Fibroblast of skin of right quadriceps (primary cell): ENCODE measurements at regions not wholly inside any gene's neighbourhood (a gene's known extent, or its start where the extent isn't known, plus 50 kb on each side); places are given as distances from the start of the nearest gene placed in this dataset.

Experiments
- DNase-seq: peaks from one replicate; pipeline ENCODE4 v3.0.0-alpha.2; 2013

DNA sequence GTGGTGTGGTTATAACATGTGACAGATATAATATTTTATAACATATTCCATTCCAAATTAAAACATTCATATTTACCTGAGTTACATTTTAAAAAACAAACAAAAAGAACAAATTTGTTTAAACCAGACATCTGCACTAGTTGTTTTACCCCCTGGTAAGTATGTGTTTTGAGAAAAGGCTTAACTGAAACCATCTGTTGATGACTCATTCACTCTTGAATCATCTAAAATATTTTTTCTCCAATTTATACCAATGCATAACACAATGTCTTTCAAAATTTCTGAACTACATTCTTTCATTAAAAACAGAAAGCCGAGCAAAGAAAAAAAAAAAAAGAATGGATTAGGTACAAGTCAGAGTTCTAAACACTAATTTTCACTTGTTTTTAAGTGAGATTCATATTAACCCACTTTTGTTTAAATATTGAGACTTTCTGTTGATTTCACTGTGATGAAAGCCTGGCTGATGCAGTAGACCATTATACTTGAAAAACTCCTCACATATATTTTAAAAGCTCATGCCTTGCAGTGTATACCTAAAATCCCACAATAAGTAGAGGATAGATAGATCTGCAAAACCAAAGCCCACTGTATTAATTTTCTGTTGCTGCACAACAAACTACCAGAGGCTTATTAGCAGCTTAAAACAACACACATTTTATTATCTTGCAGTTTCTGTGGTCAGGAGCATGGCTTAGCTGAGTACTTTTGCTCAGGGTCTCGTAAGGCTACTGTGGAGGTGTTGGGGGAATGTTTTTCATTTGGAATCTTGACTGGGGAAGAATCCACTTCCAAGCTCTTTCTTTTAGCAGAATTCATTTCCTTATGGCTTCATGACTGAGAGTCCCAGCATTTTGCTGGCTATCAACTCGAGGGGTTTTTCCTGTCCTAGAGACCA is 221.5 kb downstream of the PCDH18 start:
- peak; percentile 91 for DNase-seq

DNA sequence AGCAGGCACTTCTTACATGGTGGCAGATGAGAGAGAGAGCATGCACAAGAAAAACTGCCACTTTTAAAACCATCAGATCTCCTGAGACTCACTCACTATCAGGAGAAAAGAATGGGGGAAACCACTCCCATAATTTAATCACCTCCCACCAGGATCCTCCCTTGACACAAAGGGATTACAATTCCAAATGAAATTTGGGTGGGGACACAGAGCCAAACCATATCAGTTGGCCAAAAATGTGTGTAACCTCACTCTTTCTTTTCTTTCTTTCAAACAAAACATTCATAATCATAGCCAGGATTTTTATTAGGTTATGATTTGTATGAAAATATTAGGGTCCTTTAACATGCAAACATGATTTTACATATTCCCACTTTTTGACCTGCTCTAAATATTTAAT is 222.1 kb downstream of the PCDH18 start:
- DNase-seq, result peak; percentile 64

DNA sequence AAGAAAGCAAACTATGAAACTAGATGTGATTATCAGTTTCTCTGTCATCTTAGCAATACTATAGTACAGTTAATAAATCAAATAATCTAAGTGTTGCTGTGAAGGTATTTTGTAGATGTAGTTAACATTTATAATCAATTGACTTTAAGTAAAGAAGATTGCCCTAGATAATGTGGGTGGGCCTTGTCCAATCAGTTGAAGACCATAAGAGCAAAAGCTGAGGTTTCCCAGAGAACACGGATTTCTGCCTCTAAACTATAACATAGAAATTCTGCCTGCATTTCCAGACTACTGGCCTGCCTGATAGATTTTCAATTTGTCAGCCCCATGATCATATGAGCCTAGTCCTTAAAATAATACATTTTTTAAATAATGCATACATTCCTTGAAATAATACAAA is 222.9 kb downstream of the PCDH18 start:
- DNase-seq, result no peak

DNA sequence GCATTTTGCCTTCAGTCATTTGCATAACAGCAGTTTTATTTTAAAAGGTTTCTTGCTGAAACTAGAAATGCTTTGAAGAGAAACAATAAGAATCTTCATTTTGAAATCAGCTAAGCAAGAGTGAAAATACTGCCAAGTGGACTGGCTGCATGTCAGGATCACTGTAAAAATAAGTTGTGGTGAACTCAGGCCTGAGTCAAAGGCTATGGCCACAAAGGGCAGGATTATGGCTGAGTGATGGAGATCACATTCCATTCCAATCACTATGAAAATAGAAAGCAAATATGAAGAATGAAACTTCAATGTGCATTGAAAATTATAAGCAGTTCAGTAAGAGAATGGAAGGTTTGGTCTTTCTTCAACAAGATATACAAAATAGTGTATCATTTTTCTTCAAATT is 224.5 kb downstream of the PCDH18 start:
- DNase-seq, result peak; percentile 66

DNA sequence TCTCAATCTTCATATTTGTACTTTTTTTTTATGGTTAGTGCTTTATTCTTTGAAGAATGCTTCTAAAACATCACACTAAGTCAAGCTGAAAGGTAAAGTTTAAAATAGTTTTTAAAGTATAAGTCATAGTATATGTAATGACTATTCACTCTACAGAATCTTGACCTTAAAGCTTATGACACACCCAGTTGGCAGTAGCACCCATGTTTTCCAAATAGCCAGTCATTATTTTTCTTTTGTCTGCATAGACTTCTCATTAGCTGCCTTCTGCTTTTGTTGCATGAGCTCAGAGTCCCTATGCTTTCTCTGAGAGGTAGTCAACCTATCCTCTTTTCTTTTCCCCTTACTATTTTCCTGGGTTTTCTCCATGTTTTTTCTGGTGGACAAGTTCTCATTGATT is 231.5 kb downstream of the PCDH18 start:
- DNase-seq, result peak; percentile 51

DNA sequence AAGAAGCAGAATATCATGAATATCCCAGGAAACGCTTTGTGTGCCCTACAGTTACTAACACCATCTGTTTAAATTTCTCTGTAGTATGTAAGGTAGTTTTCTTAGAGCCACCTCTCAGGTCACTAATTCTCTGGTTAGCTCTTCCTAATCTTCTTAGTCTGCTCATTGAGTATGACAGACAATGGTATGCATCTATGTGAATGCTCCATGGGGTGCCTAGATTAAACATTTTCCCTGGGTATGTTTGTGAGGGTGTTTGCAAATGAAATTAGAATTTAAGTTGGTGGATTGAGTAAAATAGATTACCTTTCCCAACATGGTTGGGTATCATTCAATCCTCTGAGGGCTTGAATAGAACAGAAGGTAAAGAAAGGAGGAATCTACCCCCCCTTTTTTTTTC is 233.0 kb downstream of the PCDH18 start:
- DNase-seq, result no peak

DNA sequence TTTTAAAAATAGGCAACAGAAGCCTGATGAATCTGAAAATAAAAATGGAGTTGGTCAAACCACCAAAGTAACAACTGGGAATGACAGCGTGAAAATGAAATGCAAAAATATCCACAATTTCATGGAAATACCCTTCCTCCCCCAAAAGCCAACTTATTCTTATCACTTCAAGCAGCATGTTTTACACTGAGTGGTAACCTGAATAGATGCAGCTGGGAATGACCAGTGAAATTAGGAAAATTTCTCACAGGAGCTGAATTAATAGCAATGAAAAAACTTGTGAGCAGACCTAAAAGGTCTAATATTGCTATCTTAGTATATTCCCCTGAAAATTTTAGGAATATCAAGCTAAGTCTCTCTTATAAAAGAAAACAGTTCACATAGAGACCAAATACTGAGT is 239.0 kb downstream of the PCDH18 start:
- DNase-seq, result no peak

DNA sequence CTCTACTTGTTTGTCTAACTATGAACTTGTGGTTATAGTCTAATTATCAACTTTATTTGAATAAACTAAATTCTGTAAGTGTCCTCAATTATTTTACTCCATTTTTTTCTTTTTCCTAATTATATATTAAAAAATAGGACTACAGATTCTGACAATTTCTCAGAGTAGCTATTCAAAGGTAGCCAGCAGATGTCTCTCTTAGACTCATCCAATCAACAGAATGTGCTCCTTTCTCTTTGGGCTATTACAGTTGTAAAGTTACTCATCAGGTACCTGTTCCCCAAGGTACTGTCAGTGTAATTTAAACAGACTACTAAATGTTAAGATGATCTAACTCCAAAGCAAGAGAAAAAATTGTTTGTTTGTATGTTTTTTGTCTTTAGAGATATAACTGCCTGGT is 248.6 kb downstream of the PCDH18 start:
- DNase-seq, result peak; percentile 45

DNA sequence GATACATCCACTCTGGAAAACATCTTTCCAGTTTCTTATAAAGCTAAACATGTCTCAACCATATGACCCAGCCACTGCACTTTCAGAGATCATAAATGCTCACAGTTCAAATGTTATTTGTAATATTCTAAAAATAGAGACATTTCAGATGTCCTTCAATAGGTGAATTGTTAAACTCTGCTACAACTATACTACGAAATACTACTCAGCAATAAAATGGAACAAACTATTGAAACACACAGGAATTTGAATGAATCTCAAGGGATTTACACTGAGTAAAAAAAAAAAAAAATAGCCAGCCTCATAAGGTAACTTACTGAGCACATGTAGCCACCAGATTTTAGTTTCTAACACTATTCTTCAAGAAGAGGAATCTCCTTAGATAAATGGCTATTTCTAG is 253.9 kb downstream of the PCDH18 start:
- peak; percentile 37 for DNase-seq

DNA sequence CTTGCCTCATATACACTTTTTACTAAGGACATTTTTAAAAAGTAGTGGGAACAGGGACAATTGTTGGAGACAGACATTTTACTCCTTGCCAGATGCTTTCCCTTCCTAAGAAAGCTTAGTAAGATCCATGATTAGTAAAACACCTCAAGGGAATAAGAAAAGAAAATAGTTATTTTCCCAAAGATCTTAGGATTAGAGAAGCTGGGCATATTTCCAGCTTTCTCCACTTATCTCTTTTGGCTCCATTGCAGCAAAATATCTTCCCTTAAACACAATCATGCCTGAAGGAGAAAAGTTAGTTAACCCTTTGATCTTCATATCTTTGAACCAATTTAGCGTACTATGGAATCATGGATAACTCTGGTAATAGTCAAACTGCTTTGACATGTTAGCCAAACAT is 257.9 kb downstream of the PCDH18 start:
- DNase-seq, result peak; percentile 59

DNA sequence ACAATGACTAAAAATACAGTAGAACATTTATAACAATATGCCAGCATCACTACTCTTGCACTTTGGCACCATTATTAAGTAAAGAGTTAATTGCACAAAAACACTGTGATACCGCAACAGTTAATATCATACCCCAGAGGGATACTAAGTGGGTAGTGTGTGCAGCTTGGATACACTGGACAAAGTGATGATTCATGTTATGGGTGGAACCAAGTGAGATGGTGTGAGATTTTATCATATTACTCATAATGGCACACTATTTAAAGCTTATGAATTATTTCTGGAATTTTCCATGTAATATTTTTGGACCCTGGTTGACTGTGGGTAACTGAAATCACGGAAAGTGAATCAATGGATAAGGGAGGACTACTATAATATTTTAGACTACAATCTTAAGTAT is 265.3 kb downstream of the PCDH18 start:
- peak; percentile 77 for DNase-seq

DNA sequence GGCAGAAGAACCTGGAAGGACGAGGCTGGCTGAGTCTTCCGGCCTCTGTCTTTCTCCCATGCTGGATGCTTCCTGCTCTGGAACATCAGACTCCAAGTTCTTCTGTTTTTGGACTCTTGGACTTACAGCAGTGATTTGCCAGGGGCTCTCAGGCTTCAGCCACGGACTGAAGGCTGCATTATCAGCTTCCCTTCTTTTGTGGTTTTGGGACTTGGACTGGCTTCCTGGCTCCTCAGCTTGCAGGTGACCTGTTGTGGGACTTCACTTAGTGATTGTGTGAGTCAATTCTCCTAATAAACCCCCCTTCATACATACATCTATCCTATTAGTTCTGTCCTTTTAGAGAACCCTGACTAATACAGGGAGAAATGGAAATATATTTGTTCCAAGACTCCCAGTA is 265.8 kb downstream of the PCDH18 start:
- DNase-seq, result peak; percentile 26

DNA sequence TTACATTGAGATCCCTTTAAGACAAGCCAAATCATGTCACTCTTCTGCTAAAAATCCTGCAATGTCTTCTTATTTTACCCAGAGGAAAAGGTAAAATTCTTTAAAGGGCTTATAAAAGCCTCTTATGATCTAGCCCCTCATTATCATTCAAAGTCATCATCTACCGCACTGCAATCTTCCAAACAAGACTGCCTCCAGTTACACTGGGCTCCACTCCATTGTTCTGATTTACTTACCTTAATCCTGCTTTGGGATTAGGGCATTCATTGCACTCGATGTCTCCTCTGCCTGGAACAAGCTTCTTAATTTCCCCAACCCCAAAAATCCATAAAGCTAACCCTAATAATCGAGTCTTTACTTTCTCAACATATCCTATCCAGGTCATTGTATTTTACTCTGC is 269.1 kb downstream of the PCDH18 start:
- DNase-seq, result no peak

DNA sequence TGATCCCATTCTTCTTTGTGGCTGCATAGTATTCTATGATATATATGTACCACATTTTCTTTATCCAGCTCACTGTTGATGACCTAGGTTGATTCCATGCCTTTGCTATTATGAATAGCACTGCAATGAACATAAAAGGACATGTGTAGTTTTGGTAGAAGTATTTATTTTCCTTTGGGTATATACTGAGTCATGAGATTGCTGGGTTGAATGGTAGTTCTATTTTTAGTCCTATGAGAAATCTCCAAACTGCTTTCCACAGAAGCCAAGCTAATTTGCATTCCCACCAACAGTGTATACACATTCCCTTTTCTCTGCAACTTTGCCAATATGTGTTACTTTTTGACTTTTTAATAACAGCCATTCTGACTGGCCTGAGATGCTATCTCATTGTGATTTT is 278.3 kb downstream of the PCDH18 start:
- peak; percentile 81 for DNase-seq

DNA sequence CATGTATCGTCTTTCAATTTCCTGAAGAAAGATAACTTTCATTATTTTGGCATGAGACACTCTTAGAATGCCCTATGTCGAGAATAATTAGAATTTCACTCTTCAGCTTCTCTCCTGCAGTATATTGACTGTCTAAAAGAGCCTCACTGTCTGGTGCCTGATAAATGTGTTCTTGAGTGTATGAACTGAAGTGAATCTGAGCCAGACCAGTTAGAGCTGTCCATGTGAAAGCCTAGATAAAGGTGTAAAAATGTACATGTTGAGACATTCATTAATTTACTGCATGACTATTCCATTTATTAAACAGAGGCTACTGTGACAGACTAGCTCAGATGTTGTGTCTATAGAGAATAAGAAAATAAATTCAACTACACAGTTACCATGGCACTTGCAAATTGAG is 283.2 kb downstream of the PCDH18 start:
- DNase-seq, result no peak

DNA sequence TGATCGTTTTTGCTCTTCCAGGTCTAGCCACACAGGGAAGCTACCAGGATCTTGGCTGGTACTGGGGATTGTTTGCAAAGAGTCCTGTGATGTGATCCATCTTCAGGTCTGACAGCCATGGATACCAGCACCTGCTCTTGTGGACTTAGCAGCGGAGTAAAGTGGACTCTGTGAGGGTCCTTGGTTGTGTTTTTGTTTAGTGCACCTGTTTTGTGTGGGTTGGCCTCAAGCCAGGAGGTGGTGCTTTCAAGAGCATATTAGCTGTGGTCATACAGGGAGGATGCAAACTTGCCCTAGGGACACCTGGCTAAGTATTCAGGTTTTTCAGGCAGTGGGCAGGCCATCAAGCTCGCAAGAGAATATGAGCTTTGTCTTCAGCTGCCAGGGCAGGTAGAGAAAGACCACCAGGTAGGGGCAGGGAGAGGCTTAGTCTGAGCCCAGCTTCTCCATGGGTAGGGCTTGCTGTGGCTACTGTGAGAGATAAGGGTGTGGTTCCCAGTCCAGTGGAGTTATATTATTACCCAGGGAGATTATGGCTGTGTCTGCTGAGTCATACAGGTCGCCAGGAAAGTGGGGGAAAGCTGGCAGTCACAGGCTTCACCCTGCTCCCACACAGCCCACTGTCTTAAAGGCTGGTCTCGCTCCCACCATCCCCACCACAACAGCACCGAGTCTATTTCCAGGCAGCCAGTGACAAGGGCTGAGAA is 293.7 kb downstream of the PCDH18 start:
- DNase-seq, result no peak

DNA sequence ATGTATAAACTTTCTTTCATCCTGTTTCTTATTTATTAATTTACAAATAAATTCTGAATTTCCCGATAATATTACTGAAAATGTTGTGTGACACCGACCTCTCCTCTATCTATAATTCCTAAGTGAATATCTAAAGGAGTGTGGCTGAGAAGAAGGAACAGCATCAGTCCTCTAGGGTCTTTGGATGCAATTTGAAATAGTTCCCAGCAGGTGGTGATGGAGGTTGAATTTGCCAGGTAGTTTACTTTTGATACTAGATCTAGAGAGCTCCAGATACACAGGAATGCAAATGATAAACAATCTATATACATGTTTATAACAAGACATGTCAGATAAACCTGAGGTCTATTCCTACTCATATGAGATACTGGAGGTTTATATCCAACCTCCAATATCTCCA is 305.4 kb downstream of the PCDH18 start:
- peak; percentile 30 for DNase-seq

DNA sequence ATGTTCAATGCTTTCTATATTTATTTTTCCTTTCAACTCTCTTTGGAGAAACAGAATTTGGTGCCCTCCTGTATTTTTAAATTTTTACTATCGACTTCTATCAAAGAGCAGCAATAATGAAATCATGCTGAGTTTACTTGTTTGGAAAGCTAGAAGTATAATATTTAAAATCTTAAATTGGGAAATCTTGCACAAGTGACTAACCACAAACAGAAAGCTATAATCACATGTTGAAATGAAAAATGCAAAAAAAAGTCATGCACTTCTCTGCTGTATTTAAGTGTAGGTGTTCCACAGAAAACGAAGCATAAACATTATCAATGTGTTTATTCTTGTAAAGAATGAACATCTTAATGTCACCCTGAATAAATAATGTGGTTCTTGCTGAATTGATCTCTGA is 306.1 kb downstream of the PCDH18 start:
- no peak for DNase-seq

DNA sequence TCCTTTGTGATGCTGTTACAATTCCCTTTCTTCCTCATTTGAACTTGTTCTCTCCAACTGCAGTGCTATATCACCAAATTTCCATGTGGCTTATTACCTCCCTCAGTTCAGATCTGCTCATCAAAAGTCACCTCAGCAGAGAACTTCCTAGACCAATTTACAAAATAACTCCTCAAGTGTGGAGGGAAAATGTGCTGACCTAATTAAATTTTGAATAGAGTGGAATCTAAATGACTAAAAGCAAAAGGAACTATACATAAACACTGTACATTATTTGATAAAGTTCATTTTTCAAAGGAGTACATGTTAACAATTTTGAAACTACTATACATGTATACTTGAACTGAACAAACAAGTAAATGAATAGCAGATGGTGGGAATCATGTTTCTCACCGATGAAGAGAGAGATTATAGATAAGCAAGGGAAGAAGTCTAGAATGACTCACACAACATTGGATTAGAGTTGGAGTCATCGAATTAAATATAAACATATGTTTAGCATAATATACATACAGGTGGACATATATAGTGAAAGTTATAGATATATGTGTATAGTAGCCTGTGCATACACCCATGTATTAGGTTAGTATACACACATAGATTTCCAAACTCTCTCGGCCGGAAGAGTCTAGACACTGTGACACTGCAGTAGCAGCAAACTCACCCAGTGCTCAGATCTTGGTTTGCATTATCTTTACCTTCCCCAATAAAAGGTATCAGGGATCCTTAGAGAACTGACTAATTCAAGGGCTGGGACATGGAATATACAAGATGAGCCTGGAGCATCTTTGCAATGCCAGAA is 318.7 kb downstream of the PCDH18 start:
- peak; percentile 88 for DNase-seq

DNA sequence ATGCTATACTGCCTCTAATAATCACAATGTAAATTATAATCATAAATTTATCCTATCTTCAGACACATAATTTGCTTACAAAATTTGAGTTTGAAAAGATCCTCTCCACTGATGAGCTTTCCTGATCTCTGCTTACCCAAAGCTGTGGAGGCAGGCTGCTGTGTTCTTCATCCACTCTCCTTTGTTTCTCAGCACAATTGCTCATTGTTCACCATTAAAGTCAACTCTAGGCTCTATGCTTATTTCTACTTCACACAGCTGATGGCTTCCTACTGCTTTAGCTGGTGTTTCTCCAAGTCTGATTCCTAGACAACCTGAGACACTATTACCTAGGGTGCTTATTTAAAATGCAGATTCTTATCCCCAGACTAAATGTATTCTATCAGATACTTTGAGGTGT is 319.7 kb downstream of the PCDH18 start:
- no peak for DNase-seq

DNA sequence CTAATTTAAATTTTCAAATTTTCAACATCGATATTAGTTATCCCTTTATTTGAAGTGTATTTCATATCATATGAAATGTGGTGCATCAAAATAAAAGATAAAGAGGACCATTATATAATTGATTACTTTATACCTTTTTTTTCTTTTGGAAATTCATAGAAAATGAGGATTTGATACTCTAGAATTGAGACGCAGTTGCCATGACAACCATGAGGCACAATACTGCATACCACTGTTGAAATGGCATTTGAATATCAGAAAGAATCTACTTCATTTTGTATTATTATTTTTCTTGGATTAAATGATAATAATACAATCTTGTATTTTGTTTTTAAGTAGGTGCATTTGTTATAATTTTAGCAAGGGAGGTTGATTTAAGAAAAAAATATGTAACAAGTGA is 323.1 kb downstream of the PCDH18 start:
- no peak for DNase-seq

DNA sequence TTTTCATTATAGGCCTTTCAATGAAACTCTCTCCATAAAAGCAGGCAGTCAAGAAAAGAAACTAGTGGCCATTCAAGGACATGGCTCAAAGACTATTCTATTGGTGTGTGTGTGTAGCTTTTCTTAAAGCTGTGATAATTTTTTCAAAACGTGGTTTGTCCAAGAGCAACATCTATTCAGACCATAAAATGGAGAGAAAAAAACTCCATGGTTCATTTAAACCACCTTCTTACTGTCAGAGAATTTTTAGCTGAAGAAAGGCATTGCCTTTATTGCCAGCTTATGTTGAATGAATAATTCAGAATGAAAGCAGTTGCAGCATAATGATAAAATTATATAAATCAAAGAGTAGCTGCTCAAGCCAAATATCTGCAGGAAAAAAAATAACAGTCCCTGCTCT is 325.5 kb downstream of the PCDH18 start:
- no peak for DNase-seq

DNA sequence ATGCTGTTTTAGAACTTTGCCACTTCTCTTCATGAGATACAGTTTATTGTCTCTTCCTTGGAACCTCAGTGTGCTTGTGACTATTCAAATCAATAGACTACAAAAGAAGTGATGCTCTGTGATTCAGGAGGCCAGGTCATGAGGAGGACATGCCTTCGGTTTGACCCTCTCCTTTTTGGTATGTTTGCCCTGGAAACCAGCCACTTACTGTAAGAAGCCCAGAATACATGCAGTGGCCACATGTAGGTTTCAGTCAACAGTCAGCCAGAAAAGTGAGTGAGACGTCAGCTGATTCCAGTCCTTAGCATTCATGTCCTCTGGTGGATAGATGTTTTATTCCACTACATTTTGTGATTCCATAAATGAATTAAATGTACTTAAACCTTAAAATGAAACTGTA is 328.7 kb downstream of the PCDH18 start:
- peak; percentile 61 for DNase-seq

DNA sequence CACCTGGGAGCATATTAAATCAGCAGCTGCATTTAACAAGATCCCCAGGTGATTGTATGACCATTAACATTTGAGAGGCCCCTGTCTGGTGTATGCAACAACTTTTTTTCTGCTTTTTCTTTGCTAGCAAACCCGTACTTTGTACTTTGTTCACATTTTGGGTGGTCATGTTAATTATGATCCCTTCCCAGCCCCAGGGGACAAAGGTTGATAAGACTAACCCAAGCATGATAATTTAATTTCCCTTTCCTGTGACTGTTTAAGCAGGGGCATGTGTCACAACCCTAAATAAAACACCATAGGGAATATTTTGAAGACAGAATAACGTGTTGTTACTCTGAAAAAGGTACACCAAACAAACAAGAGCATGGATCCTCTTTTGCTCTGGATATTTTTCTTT is 332.0 kb downstream of the PCDH18 start:
- no peak for DNase-seq
